Stimulated activated CD4-positive, alpha-beta T cell treated with anti-CD3 and anti-CD28 coated beads, TNF-alpha, amount 100 ng/mL, for 24 hours (primary cell): ENCODE measurements at regions not wholly inside any gene's neighbourhood (a gene's known extent, or its start where the extent isn't known, plus 50 kb on each side); places are given as distances from the start of the nearest gene placed in this dataset.

Experiments
- DNase-seq, 3 experiments: peaks; one replicate each; pipeline ENCODE4 v3.0.0-alpha.2; 2020; ENCODE audit warnings: low read depth in 3 of 3

GRCh38 chr2:176502619-176503018 lies 233.4 kb downstream of the MTX2 start:
- no peak for DNase-seq

- DNase-seq = no peak
Observed at GRCh38 chr2:176503776-176504175, 234.5 kb downstream of the MTX2 start.

- no peak for DNase-seq
Observed at GRCh38 chr2:176504440-176504839, 235.2 kb downstream of the MTX2 start.

GRCh38 chr2:176507786-176508185 lies 238.5 kb downstream of the MTX2 start:
- no peak for DNase-seq

GRCh38 chr2:176508374-176508773 lies 239.1 kb downstream of the MTX2 start:
- no peak for DNase-seq

GRCh38 chr2:176508984-176509740 lies 239.9 kb downstream of the MTX2 start:
- no peak for DNase-seq

- DNase-seq = no peak
Observed at GRCh38 chr2:176514276-176514675, 245.0 kb downstream of the MTX2 start.

- no peak for DNase-seq
Observed at GRCh38 chr2:176514805-176515500, 245.7 kb downstream of the MTX2 start.

- DNase-seq = no peak
Observed at GRCh38 chr2:176516051-176516602, 246.9 kb downstream of the MTX2 start.

GRCh38 chr2:176518823-176519222 lies 249.6 kb downstream of the MTX2 start:
- no peak for DNase-seq

GRCh38 chr2:176521878-176522670 lies 252.8 kb downstream of the MTX2 start:
- DNase-seq = no peak

GRCh38 chr2:176525086-176525485 lies 255.8 kb downstream of the MTX2 start:
- DNase-seq = no peak

- DNase-seq = no peak
Observed at GRCh38 chr2:176526995-176527901, 258.0 kb downstream of the MTX2 start.

- DNase-seq = no peak
Observed at GRCh38 chr2:176531608-176532007, 262.4 kb downstream of the MTX2 start.

- no peak for DNase-seq
Observed at GRCh38 chr2:176533505-176534193, 264.4 kb downstream of the MTX2 start.

- no peak for DNase-seq
Observed at GRCh38 chr2:176534798-176535466, 265.7 kb downstream of the MTX2 start.

- no peak for DNase-seq
Observed at GRCh38 chr2:176535467-176536113, 266.3 kb downstream of the MTX2 start.

GRCh38 chr2:176536439-176537133 lies 267.3 kb downstream of the MTX2 start:
- no peak for DNase-seq

- no peak for DNase-seq
Observed at GRCh38 chr2:176537932-176538331, 268.7 kb downstream of the MTX2 start.
